Anterior cingulate cortex (tissue), 58 donors: ENCODE measurements at regions not wholly inside any gene's neighbourhood (a gene's known extent, or its start where the extent isn't known, plus 50 kb on each side); places are given as distances from the start of the nearest gene placed in this dataset.

Experiments used
- DNase-seq, 58 donors: peaks; one replicate each; lab custom pipeline; 2025; lab: John Stamatoyannopoulos, UW

GRCh38 chr1:177593105-177593504, 376.8 kb downstream of the SEC16B start:
- DNase-seq: no peak

- DNase-seq: no peak
Observed at GRCh38 chr1:177592624-177593023, 377.2 kb downstream of the SEC16B start.

GRCh38 chr1:177591155-177591554, 378.7 kb downstream of the SEC16B start:
- no peak for DNase-seq

DNA sequence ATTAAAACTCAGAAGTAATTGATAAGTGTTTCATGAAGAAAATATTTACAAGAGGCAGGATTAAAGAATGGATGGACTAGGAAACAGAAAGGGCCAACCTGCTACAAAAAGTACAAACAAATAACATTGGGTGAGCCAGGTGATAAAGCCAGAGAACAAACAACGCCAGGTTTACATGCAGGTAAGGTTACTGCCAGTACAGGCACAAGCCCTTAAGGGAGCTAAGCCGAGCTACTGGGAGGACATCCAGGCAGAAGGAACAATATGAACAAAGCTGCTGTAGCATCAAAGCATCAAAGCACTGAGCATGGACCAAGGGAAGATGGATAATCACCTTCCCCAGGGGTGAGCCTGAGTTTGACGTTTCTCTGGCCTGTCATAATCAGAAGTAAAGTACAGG, 380.7 kb downstream of the SEC16B start:
- DNase-seq: no peak

DNA sequence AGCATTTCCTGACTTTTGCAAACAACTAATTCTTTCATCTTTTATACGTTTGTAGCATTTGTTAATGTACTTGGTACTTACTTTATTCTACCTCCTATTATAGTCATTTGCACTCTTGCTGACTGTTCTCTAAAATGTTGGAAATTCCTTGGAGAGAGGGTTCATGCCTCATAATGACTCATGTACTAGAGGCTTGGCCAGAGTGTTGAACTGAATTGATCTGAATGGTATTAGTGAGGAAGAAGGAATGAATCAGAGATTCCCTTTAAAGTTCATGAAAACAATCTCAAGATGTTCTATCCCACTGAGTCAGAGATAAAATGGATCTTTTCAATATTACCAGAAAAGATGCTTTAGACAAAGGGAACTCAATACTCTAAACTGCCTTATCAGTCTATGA, 383.4 kb downstream of the SEC16B start:
- DNase-seq: no peak

DNA sequence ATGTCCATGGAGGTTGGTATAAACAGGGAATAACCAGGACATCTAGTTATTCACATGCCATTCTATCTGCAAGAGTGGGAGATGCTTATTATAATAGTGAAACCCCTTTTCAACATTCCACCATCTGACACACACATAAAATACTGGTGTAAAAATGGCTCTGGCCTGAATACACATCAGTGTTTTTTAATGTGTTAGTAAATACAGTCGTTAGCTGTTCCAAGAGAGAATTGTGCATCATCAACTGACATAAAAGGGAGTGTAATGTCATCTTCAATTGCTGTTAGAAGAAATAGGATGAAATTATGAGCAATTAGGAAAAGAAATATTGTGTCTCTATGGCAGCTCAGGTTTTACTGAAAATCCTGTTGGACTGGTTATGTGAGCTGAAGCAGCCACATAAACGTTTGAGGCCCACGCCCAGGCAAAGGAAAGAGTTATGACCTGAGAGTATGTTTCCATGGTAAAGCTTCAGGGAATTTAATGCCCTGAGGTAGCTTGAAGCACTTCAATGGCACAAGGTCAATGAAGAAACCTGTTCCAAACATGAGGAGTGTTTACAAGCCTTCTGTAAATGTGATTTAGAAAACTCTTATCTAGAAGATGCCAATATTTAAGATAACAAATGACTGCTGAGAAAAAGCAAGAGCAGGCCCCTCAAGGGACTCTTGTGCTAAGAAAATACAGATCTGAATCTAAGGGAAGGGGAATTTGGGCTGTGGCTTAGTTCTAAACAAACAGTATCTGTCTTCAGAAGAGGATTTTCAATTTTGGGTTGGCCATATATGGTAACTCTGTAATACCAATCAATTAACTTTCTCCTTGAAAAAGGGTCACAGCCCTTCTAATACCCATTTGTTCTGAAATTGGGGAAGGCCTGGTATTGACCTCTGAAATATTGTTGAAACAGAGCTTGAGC, 384.3 kb downstream of the SEC16B start:
- no peak for DNase-seq

DNA sequence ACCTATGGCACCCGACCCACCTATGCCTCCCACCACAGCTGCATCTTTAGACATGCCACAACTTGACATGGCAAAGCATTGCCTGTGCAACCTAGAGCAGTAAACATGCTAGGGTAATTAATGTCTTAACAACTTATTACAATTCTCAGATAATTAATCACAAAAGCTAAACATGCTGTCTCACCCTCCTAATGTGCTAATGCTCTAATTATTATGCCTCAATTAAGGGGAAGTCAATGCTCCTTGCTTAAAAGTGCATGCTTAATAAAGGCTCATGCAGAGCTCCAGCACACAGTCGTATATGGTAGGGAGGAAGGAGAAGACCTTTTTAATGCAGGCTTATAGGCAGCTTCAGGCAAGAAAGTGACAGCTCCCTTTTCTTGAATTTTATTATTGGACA, 396.0 kb downstream of the SEC16B start:
- DNase-seq: no peak

GRCh38 chr1:177571485-177572076, 398.3 kb downstream of the SEC16B start:
- DNase-seq: no peak

DNA sequence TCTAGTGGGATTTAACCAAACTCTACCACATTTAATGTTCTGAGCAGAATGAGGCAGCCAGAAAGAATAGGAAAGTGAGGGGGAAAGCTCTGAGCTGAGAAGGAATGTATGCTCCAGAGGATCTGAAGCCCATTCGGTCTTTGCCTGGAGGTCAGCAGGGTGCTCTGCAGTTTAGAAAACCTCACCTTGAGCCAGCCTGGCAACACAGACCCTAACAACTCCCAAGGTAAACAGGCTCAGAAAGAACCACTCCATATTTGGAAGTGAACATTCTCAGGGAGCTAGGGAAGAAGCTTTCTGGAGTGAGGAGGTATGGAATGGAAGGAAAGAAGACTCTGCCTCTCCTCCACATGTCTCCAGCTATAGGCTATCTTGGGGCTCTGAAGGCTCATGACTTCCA, 398.8 kb downstream of the SEC16B start:
- DNase-seq: no peak

DNA sequence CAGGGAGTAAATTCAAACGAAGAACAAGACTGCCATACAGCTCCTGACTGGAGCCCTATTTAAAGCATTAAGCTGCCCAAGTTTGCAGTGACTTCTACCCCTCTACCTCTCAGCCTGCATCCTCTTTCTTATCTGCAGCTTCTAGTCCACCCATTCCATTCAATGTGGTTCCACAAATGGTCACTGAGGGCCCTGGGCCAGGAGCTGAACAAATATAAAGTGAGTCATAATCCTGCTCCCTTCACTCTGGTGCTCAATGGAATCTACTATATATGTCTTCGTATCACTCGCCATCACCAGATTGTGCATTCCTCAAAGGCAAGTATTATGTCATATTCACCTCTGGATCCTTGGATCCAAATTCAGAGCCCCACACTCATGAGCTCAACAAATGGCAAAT, 398.7 kb downstream of the BRINP2 start:
- no peak for DNase-seq

DNA sequence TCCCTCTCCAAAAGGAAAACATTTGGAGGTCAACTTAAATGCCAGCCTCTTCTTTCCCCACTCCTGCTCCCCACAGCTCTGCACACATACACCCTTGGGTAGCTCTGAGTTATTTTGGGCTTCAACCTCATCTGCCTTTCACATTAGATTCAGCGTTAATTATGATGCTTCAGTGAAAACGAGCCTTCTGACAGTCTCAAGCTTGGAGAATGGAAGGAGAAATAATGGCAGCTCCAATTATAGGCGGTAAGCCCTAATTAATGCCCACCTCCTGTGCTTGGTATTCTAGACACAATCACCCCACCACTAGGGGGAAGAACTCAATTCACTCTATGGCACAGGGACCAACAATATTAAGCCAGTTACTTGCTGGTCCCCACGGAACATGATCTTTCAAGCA, 397.9 kb downstream of the BRINP2 start:
- DNase-seq: peak in 1 of 58 donors; percentile 16

DNA sequence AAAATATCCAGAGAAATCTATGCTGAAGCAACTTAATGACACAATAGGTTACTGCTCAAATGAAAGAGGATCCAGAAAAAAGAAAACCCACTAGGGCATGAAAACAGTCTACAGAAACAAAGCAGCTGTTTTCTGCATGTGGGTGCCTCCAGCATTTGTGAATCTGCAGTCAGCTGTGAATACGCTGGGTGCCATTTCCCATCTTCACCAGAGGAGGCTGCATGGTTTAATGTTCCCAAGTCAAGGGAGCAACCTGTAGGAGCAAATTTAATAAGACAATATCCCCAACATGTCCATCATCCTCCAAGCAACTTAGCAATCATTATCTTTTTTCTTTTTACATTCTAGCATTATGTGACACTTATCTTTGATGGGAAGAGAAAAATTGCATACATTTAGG, 396.6 kb downstream of the BRINP2 start:
- DNase-seq: no peak

GRCh38 chr1:177566495-177566894, 395.7 kb downstream of the BRINP2 start:
- DNase-seq: no peak

DNA sequence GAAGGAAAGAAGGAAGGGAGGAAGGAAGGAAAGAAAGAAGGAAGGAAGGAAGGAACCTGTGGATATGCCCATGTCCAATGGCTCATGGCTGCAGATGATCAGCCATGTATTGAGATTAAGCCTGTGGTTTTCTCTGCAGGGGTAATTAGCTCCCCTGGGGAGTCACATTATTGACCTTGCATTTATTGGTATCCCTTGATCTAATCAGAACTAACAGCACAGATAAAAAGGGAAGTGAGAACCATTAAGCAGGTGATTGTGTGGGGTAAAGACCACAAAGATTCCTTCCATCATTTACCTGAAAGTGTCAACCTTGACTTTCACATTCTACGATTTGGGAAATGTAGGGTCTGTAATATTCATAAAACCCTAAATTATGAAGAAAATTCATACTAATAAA, 390.7 kb downstream of the BRINP2 start:
- DNase-seq: no peak

- no peak for DNase-seq
Observed at GRCh38 chr1:177558372-177558771, 387.6 kb downstream of the BRINP2 start.

- DNase-seq: no peak
Observed at GRCh38 chr1:177556163-177556562, 385.4 kb downstream of the BRINP2 start.

GRCh38 chr1:177547200-177547599, 376.4 kb downstream of the BRINP2 start:
- no peak for DNase-seq

GRCh38 chr1:177546346-177546745, 375.6 kb downstream of the BRINP2 start:
- DNase-seq: no peak

GRCh38 chr1:177526201-177526600, 355.4 kb downstream of the BRINP2 start:
- no peak for DNase-seq

GRCh38 chr1:177525176-177525575, 354.4 kb downstream of the BRINP2 start:
- no peak for DNase-seq

GRCh38 chr1:177517546-177517945, 346.8 kb downstream of the BRINP2 start:
- DNase-seq: no peak

DNA sequence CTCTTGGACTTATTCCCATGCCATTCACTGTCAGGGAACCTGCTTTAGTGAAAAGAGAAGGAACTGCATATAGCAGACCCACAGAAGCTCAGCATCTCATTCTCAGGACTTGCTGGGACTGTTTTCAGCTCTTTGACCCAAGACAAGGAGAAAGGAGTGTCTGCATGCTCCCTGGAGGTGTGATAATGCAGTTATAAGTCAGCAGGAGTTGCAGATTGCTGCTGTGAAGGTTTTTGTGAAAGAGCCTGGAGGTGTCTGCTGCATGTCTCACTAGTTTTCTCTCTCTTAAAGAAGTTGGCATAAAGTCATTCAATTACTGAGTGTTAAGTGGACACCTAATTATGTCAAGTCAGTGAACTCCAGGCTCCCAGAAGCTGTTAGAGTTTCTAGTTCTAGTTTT, 343.4 kb downstream of the BRINP2 start:
- no peak for DNase-seq
